HEK293 (cell line): ENCODE measurements at regions not wholly inside any gene's neighbourhood (a gene's known extent, or its start where the extent isn't known, plus 50 kb on each side); places are given as distances from the start of the nearest gene placed in this dataset.
A peak's percentile ranks its signal among the peaks of the same experiment; 100 is the strongest.

Experiments
- CTCF ChIA-PET: fragments of 350-600 bp; formaldehyde crosslinking; extraction: SDS; loops from one replicate; lab custom pipeline; 2021; ENCODE audit warnings: antibody characterized with exemption; lab: Yijun Ruan, JAX
- POLR2A ChIA-PET: fragments of 300-600 bp; formaldehyde crosslinking; extraction: SDS; loops from one replicate; lab custom pipeline; 2020; ENCODE audit warnings: antibody characterized with exemption, inconsistent platforms; lab: Yijun Ruan, JAX
- H3K27ac ChIP-seq: fragments of 200-500 bp; sonication (Bioruptor generic); 2 replicates; pipeline ENCODE4 v1.5.1; 2014; ENCODE audit warnings: low read depth, low read length, control low read depth, inconsistent platforms; ENCODE audit errors: extremely low read depth
- H3K36me3 ChIP-seq, 2 experiments: fragments of 200-500 bp in 1 of 2; sonication (Bioruptor generic) in 1 of 2; 1 replicate in 1 of 2; 2 replicates in 1 of 2; pipeline ENCODE4 v1.5.1; 2014 to 2017; ENCODE audit warnings: inconsistent platforms in 2 of 2, low read length in 2 of 2; ENCODE audit not compliant: control insufficient read depth in 2 of 2, insufficient read depth in 1 of 2
- H3K4me1 ChIP-seq: fragments of 200-500 bp; sonication (Bioruptor generic); 2 replicates; pipeline ENCODE4 v1.5.1; 2014; ENCODE audit warnings: mild to moderate bottlenecking, low read length, inconsistent platforms; ENCODE audit not compliant: control insufficient read depth, insufficient read depth
- H3K4me3 ChIP-seq: 2 replicates; pipeline ENCODE4 v1.5.1; 2011; ENCODE audit warnings: low read depth, mild to moderate bottlenecking, control low read depth, low read length, moderate library complexity
- H3K9me3 ChIP-seq: fragments of 200-500 bp; sonication (Bioruptor generic); 2 replicates; pipeline ENCODE4 v1.5.1; 2014; ENCODE audit warnings: low read depth, low read length, inconsistent platforms; ENCODE audit not compliant: control insufficient read depth, insufficient read depth
- FEZF1 ChIP-seq: fragments of 450-650 bp; formaldehyde crosslinking; IDR thresholded peaks from 2 replicates; pipeline ENCODE4 v1.5.1; 2016; ENCODE audit warnings: missing biosample characterization, missing genetic modification characterization
- HOXD13 ChIP-seq: sonication (generic); formaldehyde crosslinking; IDR thresholded peaks from 2 replicates; pipeline ENCODE4 v1.8.0; 2022; ENCODE audit warnings: missing genetic modification reagents, borderline replicate concordance
- KLF9 ChIP-seq: fragments of 450-650 bp; formaldehyde crosslinking; IDR thresholded peaks from 2 replicates; pipeline ENCODE4 v1.5.1; 2016; ENCODE audit warnings: missing biosample characterization, missing genetic modification characterization, low read depth
- MEIS1 ChIP-seq: sonication (generic); formaldehyde crosslinking; IDR thresholded peaks from 2 replicates; pipeline ENCODE4 v1.8.1; 2022; ENCODE audit warnings: missing genetic modification reagents, mild to moderate bottlenecking, borderline replicate concordance
- OVOL3 ChIP-seq: fragments of 450-650 bp; formaldehyde crosslinking; IDR thresholded peaks from 2 replicates; pipeline ENCODE4 v1.5.1; 2016; ENCODE audit warnings: missing biosample characterization, missing genetic modification characterization
- SCRT2 ChIP-seq: fragments of 450-650 bp; formaldehyde crosslinking; IDR thresholded peaks from 2 replicates; pipeline ENCODE4 v1.5.1; 2016; ENCODE audit warnings: missing biosample characterization, missing genetic modification characterization
- SP3 ChIP-seq: fragments of 450-650 bp; formaldehyde crosslinking; IDR thresholded peaks from 2 replicates; pipeline ENCODE4 v1.5.1; 2016; ENCODE audit warnings: missing biosample characterization, missing genetic modification characterization
- WT1 ChIP-seq: fragments of 450-650 bp; formaldehyde crosslinking; IDR thresholded peaks from 2 replicates; pipeline ENCODE4 v1.5.1; 2016; ENCODE audit warnings: missing biosample characterization, missing genetic modification characterization
- ZBTB8A ChIP-seq: fragments of 450-650 bp; formaldehyde crosslinking; IDR thresholded peaks from 2 replicates; pipeline ENCODE4 v1.5.1; 2016; ENCODE audit warnings: missing biosample characterization, missing genetic modification characterization
- ZFHX2 ChIP-seq: fragments of 450-650 bp; formaldehyde crosslinking; conservative IDR thresholded peaks from 2 replicates; pipeline ENCODE4 v1.5.1; 2016; ENCODE audit warnings: missing biosample characterization, missing genetic modification characterization
- ZNF155 ChIP-seq: fragments of 450-650 bp; formaldehyde crosslinking; IDR thresholded peaks from 2 replicates; pipeline ENCODE4 v1.5.1; 2016; ENCODE audit warnings: missing biosample characterization, missing genetic modification characterization
- ZNF248 ChIP-seq: fragments of 450-650 bp; formaldehyde crosslinking; IDR thresholded peaks from 2 replicates; pipeline ENCODE4 v1.5.1; 2017; ENCODE audit warnings: missing biosample characterization, missing genetic modification characterization
- ZNF544 ChIP-seq: fragments of 450-650 bp; formaldehyde crosslinking; IDR thresholded peaks from 2 replicates; pipeline ENCODE4 v1.5.0; 2017; ENCODE audit warnings: missing biosample characterization, missing genetic modification characterization
- ZNF777 ChIP-seq: fragments of 450-650 bp; formaldehyde crosslinking; IDR thresholded peaks from 2 replicates; pipeline ENCODE4 v1.5.1; 2017; ENCODE audit warnings: missing biosample characterization, missing genetic modification characterization, borderline replicate concordance
- ZNF843 ChIP-seq: fragments of 450-650 bp; formaldehyde crosslinking; IDR thresholded peaks from 2 replicates; pipeline ENCODE4 v1.5.1; 2016; ENCODE audit warnings: missing biosample characterization, missing genetic modification characterization
- TF ChIP-seq, protein P1 (sequence below): fragments of 450-650 bp; formaldehyde crosslinking; IDR thresholded peaks from 2 replicates; pipeline ENCODE4 v1.5.1; 2016; ENCODE audit warnings: missing biosample characterization, missing genetic modification characterization
- TF ChIP-seq, protein P2 (sequence below): fragments of 450-650 bp; formaldehyde crosslinking; IDR thresholded peaks from 2 replicates; pipeline ENCODE4 v1.5.1; 2016; ENCODE audit warnings: missing biosample characterization, missing genetic modification characterization
- TF ChIP-seq, protein P3 (sequence below): fragments of 450-650 bp; formaldehyde crosslinking; IDR thresholded peaks from 2 replicates; pipeline ENCODE4 v1.5.1; 2017; ENCODE audit warnings: missing biosample characterization, missing genetic modification characterization
- TF ChIP-seq, protein P4 (sequence below): fragments of 450-650 bp; formaldehyde crosslinking; IDR thresholded peaks from 2 replicates; pipeline ENCODE4 v1.5.1; 2016; ENCODE audit warnings: missing biosample characterization, missing genetic modification characterization
- TF ChIP-seq, protein P5 (sequence below): fragments of 450-650 bp; formaldehyde crosslinking; IDR thresholded peaks from 2 replicates; pipeline ENCODE4 v1.5.1; 2016; ENCODE audit warnings: missing biosample characterization, missing genetic modification characterization
- TF ChIP-seq, protein P6 (sequence below): fragments of 450-650 bp; formaldehyde crosslinking; IDR thresholded peaks from 2 replicates; pipeline ENCODE4 v1.5.1; 2017; ENCODE audit warnings: missing biosample characterization, missing genetic modification characterization
- TF ChIP-seq, protein P7 (sequence below): fragments of 450-650 bp; IDR thresholded peaks from 2 replicates; pipeline ENCODE4 v1.5.1; 2018; ENCODE audit warnings: missing biosample characterization, mild to moderate bottlenecking, missing genetic modification characterization

DNA sequence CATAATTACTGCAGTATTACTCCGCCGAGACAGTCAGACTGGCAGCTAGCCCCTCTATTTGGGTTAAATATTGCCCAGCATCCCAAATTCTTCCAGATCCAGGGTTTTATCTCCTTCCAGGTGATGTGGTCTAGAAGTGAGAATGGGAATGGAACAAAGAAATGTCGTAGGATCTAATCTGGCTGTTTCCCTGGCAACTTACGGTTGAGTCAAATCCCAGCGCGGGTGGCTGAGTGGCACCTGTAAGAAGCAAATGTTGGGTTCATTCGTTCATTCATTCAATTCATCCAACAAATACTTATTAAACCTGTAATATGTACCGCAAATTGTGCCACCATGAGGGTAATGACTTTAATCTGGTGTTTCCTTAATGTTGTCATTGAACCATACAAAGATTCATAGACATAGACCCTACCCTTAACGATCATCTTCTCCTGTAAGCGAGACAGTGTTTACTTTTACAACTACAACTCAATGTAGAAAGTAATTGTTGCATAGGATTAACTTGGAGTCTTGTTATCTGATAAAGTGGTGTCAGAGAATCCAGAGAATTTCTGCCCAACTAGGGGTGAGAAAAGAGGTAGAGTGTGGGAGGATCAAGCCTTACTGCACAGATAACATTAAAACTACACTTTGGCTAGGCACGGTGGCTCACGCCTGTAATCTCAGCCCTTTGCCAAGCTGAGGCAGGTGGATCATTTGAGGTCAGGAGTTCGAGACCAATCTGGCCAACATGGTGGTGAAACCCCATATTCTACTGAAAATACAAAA, 91.3 kb upstream of the ADGRF1 start:
- Histone ChIP-seq H3K36me3 (no peaks in the 10 kb centered on the region), H3K27ac (peak overlapping the region; percentile 65; the same call in 1 of the 2 replicates), H3K4me1 (peaks cover 37% of the 10 kb centered on the region), H3K4me3 (no peak overlapping the region), H3K9me3 (no peaks in the 10 kb centered on the region)
- POLR2A ChIA-PET, result no interaction called here
- CTCF ChIA-PET, result interaction anchor here (1.4 to 1.8 kb wide), 2 partner anchors 36 to 113 kb away, joined by 3 to 8 read pairs; no protein-coding TSS in a partner anchor
- TF ChIP-seq HOXD13 (CRISPR knock-in tag), result no peak
- TF ChIP-seq ZFHX2 (tag by site-specific recombination), result no peak
- TF ChIP-seq, protein P1, sequence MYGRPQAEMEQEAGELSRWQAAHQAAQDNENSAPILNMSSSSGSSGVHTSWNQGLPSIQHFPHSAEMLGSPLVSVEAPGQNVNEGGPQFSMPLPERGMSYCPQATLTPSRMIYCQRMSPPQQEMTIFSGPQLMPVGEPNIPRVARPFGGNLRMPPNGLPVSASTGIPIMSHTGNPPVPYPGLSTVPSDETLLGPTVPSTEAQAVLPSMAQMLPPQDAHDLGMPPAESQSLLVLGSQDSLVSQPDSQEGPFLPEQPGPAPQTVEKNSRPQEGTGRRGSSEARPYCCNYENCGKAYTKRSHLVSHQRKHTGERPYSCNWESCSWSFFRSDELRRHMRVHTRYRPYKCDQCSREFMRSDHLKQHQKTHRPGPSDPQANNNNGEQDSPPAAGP (tag by site-specific recombination), result peak; percentile 36; the same call in 1 of the 2 replicates
- TF ChIP-seq, protein P2, sequence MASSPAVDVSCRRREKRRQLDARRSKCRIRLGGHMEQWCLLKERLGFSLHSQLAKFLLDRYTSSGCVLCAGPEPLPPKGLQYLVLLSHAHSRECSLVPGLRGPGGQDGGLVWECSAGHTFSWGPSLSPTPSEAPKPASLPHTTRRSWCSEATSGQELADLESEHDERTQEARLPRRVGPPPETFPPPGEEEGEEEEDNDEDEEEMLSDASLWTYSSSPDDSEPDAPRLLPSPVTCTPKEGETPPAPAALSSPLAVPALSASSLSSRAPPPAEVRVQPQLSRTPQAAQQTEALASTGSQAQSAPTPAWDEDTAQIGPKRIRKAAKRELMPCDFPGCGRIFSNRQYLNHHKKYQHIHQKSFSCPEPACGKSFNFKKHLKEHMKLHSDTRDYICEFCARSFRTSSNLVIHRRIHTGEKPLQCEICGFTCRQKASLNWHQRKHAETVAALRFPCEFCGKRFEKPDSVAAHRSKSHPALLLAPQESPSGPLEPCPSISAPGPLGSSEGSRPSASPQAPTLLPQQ, result no peak
- TF ChIP-seq ZNF248 (tag by site-specific recombination), result no peak
- no peak for TF ChIP-seq ZNF155 (tag by site-specific recombination)
- TF ChIP-seq ZNF777 (tag by site-specific recombination), result no peak
- TF ChIP-seq ZNF843 (tag by site-specific recombination), result peak; percentile 27; the same call in 1 of the 2 replicates
- TF ChIP-seq FEZF1 (tag by site-specific recombination), result no peak
- TF ChIP-seq, protein P3, sequence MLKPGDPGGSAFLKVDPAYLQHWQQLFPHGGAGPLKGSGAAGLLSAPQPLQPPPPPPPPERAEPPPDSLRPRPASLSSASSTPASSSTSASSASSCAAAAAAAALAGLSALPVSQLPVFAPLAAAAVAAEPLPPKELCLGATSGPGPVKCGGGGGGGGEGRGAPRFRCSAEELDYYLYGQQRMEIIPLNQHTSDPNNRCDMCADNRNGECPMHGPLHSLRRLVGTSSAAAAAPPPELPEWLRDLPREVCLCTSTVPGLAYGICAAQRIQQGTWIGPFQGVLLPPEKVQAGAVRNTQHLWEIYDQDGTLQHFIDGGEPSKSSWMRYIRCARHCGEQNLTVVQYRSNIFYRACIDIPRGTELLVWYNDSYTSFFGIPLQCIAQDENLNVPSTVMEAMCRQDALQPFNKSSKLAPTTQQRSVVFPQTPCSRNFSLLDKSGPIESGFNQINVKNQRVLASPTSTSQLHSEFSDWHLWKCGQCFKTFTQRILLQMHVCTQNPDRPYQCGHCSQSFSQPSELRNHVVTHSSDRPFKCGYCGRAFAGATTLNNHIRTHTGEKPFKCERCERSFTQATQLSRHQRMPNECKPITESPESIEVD, result peak; percentile 52; the same call in 1 of the 2 replicates
- TF ChIP-seq, protein P4, sequence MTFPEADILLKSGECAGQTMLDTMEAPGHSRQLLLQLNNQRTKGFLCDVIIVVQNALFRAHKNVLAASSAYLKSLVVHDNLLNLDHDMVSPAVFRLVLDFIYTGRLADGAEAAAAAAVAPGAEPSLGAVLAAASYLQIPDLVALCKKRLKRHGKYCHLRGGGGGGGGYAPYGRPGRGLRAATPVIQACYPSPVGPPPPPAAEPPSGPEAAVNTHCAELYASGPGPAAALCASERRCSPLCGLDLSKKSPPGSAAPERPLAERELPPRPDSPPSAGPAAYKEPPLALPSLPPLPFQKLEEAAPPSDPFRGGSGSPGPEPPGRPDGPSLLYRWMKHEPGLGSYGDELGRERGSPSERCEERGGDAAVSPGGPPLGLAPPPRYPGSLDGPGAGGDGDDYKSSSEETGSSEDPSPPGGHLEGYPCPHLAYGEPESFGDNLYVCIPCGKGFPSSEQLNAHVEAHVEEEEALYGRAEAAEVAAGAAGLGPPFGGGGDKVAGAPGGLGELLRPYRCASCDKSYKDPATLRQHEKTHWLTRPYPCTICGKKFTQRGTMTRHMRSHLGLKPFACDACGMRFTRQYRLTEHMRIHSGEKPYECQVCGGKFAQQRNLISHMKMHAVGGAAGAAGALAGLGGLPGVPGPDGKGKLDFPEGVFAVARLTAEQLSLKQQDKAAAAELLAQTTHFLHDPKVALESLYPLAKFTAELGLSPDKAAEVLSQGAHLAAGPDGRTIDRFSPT (tag by site-specific recombination), result peak; percentile 43; the same call in 1 of the 2 replicates
- no peak for TF ChIP-seq ZNF544 (tag by site-specific recombination)
- TF ChIP-seq, protein P5, sequence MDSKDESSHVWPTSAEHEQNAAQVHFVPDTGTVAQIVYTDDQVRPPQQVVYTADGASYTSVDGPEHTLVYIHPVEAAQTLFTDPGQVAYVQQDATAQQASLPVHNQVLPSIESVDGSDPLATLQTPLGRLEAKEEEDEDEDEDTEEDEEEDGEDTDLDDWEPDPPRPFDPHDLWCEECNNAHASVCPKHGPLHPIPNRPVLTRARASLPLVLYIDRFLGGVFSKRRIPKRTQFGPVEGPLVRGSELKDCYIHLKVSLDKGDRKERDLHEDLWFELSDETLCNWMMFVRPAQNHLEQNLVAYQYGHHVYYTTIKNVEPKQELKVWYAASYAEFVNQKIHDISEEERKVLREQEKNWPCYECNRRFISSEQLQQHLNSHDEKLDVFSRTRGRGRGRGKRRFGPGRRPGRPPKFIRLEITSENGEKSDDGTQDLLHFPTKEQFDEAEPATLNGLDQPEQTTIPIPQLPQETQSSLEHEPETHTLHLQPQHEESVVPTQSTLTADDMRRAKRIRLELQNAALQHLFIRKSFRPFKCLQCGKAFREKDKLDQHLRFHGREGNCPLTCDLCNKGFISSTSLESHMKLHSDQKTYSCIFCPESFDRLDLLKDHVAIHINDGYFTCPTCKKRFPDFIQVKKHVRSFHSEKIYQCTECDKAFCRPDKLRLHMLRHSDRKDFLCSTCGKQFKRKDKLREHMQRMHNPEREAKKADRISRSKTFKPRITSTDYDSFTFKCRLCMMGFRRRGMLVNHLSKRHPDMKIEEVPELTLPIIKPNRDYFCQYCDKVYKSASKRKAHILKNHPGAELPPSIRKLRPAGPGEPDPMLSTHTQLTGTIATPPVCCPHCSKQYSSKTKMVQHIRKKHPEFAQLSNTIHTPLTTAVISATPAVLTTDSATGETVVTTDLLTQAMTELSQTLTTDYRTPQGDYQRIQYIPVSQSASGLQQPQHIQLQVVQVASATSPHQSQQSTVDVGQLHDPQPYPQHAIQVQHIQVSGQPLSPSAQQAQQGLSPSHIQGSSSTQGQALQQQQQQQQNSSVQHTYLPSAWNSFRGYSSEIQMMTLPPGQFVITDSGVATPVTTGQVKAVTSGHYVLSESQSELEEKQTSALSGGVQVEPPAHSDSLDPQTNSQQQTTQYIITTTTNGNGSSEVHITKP (tag by site-specific recombination), result peak; percentile 26; the same call in 1 of the 2 replicates
- TF ChIP-seq ZBTB8A, result no peak
- TF ChIP-seq, protein P6, sequence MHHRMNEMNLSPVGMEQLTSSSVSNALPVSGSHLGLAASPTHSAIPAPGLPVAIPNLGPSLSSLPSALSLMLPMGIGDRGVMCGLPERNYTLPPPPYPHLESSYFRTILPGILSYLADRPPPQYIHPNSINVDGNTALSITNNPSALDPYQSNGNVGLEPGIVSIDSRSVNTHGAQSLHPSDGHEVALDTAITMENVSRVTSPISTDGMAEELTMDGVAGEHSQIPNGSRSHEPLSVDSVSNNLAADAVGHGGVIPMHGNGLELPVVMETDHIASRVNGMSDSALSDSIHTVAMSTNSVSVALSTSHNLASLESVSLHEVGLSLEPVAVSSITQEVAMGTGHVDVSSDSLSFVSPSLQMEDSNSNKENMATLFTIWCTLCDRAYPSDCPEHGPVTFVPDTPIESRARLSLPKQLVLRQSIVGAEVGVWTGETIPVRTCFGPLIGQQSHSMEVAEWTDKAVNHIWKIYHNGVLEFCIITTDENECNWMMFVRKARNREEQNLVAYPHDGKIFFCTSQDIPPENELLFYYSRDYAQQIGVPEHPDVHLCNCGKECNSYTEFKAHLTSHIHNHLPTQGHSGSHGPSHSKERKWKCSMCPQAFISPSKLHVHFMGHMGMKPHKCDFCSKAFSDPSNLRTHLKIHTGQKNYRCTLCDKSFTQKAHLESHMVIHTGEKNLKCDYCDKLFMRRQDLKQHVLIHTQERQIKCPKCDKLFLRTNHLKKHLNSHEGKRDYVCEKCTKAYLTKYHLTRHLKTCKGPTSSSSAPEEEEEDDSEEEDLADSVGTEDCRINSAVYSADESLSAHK, result peak; percentile 22; the same call in 1 of the 2 replicates
- TF ChIP-seq SCRT2 (tag by site-specific recombination), result peak; percentile 36; the same call in 1 of the 2 replicates
- TF ChIP-seq SP3 (tag by site-specific recombination), result no peak
- TF ChIP-seq, protein P7, sequence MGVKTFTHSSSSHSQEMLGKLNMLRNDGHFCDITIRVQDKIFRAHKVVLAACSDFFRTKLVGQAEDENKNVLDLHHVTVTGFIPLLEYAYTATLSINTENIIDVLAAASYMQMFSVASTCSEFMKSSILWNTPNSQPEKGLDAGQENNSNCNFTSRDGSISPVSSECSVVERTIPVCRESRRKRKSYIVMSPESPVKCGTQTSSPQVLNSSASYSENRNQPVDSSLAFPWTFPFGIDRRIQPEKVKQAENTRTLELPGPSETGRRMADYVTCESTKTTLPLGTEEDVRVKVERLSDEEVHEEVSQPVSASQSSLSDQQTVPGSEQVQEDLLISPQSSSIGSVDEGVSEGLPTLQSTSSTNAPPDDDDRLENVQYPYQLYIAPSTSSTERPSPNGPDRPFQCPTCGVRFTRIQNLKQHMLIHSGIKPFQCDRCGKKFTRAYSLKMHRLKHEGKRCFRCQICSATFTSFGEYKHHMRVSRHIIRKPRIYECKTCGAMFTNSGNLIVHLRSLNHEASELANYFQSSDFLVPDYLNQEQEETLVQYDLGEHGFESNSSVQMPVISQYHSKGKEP, result peak; percentile 49; the same call in 1 of the 2 replicates
- no peak for TF ChIP-seq KLF9
- TF ChIP-seq WT1 (tag by site-specific recombination), result peak; percentile 88
- no peak for TF ChIP-seq MEIS1 (CRISPR knock-in tag)
- no peak for TF ChIP-seq OVOL3 (tag by site-specific recombination)
